HG02885 (cell line): ENCODE measurements at regions not wholly inside any gene's neighbourhood (a gene's known extent, or its start where the extent isn't known, plus 50 kb on each side); places are given as distances from the start of the nearest gene placed in this dataset.

ENCODE experiments used
- ATAC-seq: cut with Tn5 transposase; IDR thresholded peaks from one replicate; pipeline ENCODE4 v1.9.1; 2021; ENCODE audit warnings: mild to moderate bottlenecking; ENCODE audit not compliant: unreplicated experiment, poor library complexity

DNA sequence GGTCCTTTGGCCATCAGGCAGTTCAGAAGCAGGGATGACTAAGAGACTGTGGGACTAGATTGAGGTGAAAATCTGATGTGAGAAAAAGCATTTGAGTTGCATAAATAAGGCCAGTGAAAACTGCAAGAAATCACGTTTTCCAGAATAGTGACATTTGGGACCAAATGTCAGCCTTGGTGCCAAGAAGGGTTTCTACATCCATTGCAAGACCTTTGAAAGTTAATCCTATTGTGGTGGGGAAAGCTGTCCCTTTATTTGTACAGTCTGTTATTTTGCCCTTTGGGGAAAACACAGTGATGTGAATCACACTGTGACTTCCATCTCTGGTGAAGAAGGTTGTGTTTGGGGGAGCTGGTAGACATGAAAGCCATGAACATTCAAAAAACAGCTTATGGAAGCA, 153.5 kb upstream of the SIX2 start:
- no peak for ATAC-seq

DNA sequence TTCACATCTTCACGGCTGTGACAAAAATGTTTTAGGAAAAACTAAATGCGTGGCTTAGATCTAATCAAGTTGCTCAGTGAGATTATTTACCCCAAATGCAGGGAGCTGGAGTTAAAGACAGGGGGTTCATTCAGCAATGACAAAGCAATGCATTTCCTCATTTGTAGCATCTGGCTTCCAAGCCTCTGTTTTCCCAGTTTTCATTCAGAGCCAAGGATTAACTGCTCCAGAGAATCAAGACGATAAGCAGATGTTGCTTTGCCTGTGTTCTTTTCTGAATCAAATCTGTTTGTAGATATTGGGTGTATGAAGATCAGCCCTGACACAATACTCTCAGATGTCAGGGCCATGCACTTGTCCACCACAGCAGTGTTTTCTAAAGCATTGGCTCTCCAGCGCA, 147.4 kb upstream of the SIX2 start:
- no peak for ATAC-seq

DNA sequence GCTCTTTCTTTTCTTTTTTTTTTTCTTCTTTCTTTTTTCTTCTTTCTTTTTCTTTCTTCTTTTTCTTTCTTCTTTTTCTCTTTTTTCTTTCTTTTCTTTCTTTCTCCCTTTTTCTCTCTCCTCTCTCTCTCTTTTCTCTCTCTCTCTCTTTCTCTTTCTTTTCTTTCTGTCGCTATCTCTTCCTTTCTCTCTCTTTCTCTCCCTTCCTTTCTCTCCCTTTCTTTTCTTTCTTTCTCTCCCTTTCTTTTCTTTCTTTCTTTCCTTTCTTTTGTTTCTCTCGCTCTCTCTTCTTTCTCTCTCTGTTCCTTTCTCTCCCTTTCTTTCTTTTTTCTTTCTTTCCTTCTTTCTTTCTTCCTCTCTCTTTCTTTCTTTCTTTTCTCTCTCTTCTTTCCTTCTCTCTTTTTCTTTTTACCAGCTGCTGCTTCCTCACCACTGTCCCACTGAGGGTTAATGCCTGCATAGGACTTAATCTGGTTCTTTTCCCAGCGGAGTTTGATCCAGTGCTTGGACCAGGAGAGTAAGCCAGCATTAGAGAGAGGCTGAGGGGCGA, 145.4 kb upstream of the SIX2 start:
- no peak for ATAC-seq

DNA sequence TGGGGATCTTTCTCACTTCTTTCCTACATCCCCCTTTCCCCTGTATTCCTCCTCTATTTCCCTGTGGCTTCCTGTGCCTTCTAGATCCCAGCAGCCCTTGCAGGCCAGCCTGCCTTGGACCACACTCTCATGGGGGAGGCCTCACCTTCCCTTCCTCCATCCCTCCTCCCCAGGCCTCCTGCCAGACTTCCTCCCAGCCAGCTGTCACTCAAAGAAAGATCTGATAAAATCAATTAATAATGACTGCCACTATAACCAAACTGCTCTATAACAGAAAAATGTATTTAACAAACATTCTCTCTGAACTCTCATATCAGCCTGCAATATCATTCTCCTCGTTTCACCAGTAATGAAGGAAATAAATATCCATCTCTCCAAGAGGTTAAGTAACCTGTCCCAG, 144.9 kb upstream of the SIX2 start:
- no peak for ATAC-seq

DNA sequence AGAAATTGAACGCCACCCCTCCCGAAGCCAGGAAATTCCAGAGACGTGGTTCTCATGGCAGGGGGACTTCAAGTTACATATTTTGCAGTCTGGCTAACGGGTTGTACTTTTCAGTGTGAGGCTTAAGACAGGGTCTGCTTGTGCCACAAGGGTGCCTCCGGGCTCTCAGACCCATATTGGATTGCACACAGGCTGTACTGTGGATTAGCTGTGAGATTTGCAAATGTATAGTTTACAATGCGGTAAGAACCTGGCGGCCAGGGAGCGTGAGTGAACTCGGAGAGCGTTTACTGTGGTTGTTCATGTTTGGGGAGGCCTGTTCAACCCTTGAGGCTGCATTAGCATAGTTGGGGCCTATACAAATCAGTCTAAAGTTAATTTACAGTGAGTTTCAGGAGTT, 143.9 kb upstream of the SIX2 start:
- no peak for ATAC-seq

DNA sequence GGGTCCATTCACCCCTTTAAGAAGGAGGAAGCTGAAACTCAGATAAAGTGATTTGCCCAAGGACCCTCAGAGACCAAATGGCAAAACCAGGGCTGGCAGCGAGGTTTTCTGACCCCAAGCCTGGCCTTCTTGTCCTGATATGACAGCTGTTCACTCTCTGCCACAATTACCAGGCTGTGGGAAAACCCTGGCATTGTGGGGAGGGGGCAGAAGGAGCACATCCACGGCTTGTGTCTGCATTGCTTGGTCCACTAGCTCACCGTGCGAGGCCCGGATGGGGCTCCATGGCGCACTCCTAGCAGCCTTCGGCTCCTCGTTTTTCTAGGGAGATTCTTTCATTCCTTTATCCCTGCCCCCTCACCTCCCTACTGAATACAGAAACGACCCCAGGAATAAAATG, 143.4 kb upstream of the SIX2 start:
- ATAC-seq = no peak

DNA sequence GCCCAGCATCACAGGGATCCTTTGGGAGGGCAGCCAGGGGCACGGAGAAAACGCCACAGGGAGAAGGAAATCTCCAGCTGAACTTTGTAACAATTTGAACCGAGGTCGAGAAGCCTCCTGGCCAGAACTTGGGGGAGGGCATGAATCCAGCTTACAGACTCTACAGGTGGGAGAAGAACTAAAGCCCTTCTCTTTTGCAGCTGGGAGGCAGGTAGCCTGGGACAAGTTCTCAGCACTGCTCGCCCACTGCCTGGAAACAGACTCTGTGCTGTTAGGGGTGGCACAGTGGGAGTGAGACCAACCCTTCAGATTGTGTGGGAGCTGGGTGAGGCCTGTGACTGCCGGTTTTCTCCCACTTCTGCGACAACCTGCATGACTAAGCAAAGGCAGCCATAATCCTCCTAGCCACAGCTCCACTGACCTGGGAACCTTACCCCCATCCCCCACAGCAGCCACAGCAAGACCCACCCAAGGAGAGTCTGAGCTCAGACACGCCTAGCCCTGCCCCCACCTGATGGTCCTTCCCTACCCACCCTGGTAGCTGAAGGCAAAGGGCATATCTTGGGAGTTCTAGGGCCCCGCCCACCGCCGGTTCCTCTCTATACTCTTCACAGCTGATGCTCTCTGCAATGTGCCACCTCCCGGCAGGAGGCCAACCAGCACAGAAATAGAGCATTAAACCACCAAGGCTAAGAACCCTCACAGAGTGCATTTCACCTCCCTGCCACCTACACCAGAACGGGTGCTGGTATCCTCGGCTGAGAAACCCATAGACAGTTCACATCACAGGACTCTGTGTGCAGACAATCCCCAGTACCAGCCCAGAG, 136.0 kb upstream of the SIX2 start:
- no peak for ATAC-seq

DNA sequence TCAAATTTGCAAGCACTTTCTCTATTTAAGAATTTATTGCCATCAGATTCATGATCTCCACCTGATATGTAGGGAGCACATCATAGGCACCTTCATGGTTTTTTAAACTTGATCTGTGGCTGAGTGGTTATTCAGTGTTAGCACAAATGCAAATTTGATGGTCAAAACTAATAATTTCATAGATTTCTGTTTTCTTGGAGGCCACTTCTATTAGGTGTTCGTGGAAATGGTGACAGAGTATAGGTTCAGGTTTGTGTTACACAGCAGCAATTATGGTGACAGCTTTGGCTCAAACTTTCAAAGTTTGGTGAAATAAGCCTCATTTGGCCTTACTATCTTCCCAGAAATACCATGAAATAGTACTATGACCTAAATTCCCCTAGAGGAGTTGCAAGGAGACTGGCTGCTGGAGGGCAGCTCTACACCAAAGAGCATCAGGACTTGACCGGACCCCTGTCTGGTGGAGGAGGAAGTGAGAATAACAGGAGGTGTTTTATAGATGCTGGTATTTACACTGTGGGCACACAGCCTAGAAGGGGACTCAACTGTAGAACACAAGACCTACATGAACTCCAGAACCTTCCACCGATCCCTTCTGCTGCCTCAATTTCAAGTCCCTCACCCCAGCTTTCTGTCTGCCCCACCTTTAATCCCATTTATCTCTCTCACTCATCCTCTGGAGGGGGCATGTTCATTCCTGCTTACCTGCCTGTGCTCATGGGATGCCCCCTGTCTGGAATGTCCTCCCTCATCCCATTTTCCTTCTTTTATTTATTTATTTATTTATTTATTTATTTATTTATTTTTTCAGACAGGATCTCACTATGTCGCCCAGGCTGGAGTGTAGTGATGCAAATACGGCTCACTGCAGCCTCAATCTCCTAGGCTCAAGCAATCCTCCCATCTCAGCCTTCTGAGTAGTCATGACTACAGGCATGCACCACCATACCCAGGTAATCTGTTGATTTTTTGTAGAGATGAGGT, 132.9 kb upstream of the SIX2 start:
- peak; percentile 75 for ATAC-seq

DNA sequence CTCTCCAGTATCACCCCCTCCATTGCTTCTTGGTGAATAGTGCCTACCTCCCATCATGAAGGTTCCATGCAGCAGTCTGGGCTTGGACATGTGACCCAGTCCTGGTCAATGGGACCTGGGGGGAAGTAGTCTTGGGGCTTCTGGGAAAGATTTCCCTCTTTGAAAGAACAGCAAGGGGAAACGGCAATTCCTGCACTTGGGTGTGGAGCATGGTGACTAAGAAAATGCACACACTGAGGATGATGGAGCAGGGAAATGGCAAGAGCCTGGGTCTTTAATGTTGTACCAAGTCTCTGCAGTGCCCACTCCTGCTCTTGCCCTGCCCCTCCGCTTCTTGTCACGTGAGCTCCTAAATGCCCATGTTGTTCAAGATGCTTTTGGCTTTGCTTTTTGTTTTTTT, 131.4 kb upstream of the SIX2 start:
- ATAC-seq = no peak

DNA sequence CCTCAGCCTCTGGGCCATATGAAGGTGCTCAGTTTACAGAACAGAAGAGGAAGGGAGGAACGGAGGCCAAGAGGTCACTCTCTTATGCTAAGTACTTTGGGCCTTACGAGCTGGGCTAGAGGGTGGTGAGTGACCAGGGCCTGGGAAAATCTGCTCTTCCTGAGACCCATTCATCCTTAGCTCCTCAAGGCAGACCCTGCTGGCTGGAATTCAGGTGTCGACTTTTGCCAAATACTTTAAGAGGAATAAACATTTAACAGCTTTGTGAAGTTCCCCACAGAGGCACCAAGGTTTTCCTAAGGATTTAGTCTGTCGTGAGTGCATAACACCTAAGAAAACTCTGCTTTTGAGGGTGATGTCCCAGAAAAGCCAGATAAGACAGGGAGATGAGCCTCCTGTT, 129.7 kb upstream of the SIX2 start:
- no peak for ATAC-seq

DNA sequence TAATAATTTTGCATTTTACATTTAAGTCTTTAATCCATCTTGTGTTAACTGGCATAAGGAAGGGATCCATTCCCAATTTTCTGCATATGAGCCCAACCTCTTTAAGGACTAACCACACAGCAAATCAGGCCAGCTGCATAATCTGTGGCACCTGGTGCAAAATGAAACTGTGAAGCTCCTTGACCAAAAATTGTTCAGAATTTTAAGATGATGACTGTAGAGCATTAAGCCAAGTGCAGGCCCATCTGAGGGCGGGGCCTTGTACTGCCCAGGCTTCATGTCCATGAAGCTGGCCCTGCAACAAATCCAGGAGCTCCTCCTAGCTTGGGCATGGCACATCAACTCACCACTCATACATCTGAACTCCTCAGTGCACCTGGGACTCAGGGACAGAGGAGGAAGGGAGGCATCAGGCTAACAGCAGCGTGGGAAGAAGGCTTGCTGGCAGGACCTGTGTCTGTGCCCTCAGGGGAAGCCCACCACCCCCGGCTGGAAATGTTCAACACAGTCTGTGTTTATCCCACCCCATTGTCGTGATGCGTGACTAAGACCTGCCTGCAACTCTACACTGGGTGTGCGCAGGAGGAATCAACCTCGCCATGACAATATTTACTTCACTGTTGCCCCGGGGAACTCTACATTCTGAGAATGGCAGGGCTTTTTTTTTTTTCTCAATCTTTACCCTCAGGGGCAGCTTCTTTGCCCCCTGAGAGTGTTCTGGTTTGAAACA, 128.9 kb upstream of the SIX2 start:
- no peak for ATAC-seq

DNA sequence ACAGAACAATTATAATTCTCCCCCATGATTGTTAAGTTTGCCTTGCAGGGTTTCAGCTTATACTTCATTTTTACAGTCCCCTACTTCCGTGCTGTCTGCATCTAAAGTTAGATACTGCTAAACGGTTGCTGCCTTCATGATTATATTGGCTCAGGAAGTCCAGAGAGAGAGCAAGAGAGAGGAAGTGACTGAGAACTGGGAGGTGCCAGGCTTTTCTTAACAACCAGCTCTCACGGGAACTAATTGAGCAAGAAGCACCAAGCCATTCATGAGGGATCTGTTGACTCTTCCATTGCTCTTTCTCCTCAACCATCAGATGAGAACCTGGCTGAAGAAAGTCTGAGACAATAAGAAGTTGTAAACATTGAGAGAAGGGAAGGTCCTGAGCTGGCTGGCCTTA, 125.5 kb upstream of the SIX2 start:
- ATAC-seq = peak; percentile 57

DNA sequence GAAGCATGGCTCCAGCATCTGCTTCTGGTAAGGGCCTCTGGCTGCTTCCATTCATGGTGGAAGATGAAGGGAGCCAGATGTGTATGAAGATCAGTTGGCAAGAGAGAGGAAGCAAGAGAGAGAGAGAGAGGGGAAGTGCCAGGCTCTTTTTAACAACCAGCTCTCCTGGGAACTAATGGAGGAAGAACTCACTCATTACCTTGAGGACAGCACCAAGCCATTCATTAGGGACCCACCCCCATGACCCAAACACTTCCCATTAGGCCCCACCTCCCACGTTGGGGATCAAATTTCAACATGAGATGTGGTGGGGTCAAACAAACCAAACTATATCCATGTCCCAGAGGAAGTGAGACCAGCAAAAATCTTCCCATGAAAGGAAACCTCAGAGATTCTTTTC, 124.8 kb upstream of the SIX2 start:
- ATAC-seq = no peak

DNA sequence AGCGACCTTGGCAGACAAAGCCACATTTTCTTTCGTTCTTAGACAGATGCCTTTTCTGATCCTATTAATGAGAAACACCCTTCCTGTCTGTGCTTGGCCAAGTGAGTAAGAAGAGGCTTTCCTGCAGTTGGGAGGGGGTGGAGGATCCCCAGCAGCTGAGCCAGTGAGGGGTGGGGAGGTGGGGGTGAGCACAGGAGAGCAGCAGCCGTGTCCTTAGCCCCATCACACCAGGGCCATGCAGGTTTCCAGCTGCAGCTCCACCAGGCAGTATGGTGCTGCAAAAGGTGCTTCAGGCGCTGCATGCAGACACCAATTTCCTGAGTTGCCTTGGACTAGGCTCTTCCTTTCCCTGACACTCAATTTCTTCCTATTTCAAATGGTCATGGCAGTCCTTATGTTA, 123.3 kb upstream of the SIX2 start:
- ATAC-seq = peak; percentile 65

DNA sequence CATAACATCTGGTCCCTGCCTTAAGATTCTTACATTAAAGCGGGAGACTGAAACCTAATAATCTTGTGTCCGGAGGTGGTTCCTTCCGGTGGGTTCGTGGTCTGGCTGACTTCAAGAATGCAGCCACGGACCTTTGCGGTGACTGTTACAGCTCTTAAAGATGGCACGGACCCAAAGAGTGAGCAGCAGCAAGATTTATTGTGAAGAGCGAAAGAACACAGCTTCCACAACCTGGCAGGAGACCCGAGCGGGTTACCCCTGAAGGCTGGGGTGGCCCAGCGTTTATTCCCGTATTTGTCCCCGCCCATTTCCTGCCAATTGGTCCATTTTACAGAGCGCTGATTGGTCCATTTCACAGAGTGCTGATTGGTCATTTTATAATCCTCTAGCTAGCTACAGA, 122.3 kb upstream of the SIX2 start:
- ATAC-seq = no peak

DNA sequence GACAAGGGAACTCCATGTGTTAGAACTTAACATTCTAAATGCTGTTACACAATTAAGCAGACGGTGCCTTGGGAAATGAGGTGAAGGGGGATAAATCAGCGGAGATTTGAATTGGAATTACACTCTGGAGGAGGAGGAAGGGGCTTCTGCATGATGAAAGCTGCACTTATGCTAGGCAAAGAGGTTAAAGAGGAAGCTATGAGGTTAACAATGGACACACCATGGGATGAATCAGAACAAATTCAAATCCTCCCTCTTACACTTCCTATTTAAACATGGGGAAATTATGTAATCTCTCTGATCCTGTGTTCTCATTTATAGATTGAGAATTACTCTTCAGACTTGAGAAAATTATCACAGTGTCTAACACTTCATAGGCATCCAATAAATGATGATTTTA, 121.5 kb upstream of the SIX2 start:
- ATAC-seq = no peak

DNA sequence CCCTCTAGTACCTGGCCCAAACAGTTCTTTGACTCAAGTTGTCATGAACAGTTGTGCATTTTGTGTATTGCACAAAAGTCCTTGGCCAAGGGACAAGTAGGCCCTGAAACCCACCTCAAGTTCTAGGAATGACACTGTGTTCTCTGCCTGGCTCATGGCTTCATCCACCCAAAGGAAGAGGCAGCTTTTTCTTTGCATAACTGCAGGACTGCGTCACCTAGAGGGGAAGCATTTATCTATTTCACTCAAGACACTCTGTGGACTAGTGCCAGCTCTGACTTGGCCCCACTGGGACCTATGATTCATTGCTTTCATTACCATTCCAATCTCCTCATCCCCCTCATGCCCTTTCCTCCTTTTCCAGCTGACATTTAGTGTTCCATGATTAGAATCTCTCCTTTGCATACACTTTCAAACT, 119.3 kb upstream of the SIX2 start:
- no peak for ATAC-seq

DNA sequence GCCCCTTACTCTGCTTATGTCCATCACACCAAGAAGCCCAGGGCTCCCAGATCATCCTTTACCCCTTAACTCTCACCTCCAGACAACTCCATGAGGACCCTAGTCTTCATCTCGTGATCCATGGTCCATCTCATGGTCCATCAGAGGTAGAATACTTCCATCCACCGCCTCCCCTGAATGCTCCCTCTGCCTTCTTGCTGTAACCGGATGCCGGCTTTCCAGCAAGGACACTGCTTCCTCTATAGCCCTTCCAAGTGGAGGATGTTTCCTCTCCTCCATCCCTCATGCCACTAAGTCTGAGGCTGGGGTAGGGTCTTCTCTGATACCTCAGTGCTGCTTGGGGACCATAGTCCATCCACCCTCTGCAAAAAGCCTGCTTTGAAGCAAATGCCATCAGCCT, 118.6 kb upstream of the SIX2 start:
- no peak for ATAC-seq

DNA sequence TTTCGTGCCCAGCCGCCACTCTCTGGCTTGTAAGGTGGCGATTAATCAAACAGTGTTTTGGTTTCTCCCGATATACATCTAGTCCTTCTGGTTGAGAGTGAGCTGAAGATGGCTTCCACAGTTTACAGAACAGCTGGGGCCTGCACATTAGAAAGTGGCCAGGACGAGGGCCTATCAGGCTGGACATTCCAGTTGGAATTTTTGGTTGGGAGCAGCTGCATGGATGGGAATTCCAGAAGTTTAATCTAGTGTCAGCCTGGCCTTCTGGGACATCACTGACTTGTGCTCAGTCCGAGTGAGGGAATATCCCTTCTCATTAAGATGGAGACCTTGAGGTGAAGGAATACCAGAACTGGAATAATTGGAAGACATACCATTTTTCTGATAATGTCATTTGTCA, 118.1 kb upstream of the SIX2 start:
- ATAC-seq = no peak

DNA sequence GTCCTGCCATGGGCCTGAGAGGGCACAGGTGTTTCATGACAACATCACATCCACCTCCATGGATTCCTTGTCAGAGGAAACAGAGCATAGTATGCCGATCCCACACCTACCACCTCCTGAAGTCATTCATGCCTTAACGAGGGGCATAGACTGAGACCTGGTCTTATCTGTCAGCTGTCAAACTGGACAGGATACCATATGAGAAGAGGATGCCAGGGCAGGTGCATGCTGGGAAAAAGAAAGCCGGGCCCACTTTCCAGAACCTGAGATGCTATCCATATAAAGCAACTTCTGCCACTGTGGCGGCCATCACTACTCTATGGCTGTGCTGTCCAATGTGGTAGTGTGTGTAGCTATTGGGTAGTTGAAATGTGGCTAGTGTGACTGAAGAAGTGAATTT, 116.0 kb upstream of the SIX2 start:
- no peak for ATAC-seq

DNA sequence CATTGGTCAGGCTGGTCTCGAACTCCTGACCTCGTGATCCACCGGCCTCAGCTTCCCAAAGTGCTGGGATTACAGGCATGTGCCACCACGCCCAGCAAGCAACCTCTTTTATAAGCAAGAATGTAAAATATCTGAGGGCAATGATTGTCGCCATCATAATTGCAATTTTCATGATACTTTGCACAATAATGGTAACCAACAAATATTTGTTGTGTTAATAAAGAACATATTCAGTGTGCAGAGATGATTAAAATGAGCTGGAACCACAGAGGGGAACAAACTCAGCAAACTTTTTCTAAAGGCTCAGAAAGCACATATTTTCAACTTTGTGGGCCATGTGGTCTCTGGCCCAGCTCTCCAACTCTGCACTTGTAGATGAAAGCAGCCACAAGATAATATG, 115.2 kb upstream of the SIX2 start:
- ATAC-seq = no peak
